Activated T-cell treated with anti-CD3 and anti-CD28 coated beads for 1 hour (primary cell): ENCODE measurements at regions not wholly inside any gene's neighbourhood (a gene's known extent, or its start where the extent isn't known, plus 50 kb on each side); places are given as distances from the start of the nearest gene placed in this dataset.

Experiments used
- DNase-seq: peaks from one replicate; pipeline ENCODE4 v3.0.0-alpha.2; 2020; ENCODE audit warnings: low read depth

DNA sequence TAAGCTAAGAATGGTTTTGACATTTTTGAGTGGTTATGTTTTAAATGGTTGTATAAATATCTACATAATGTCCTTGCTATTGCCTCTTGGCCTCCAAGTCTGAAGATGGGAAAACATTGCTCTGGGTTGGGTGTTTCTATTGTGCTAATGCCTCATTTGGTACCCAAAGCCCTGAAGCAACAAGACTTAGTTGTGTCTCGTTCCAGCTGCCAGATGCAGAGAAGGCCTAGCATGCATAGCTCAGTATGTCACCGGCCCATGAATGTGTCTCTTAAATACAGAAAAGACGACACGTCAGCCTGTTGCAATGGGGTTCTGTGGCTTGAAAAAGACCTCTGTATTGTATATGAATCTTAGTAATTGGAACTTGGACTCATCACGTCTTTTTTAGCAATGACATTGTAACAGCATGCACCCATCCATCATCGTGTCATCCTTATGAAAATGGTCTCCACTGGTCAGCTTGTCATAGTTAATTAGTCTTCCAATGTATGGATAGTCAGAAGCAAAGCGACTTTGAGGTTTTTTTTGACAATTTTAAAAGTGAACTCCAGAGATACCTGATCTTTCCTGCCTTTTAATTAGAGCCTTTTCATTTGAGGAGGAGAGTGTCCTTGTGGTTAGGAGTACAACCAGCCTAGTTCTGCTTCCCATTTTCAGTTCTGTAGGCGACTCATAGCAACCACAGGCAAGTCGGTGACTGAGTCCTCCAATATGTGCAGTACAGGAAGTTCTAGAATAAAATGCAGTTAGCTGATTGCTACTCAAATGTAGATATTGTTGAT is 126.4 kb upstream of the GATB start:
- no peak for DNase-seq

DNA sequence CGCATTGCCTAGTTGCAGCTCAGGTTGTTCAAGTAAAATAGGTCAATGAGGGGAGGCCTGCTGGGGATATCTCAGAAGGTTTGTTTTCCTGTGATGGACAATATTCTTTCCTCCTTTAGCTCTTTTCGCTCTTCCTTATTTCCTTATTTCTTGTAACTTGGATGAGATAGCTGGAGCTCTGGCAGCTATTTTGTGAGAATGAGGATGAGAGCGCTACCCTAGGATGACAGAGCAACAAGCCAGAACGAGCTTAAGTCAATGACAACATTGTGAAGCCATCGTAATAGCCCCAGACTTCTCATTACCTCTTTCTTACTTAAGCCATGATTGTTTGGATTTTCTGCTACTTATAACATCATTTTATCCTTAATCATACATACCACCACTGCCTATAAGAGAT is 124.3 kb upstream of the GATB start:
- DNase-seq: no peak

DNA sequence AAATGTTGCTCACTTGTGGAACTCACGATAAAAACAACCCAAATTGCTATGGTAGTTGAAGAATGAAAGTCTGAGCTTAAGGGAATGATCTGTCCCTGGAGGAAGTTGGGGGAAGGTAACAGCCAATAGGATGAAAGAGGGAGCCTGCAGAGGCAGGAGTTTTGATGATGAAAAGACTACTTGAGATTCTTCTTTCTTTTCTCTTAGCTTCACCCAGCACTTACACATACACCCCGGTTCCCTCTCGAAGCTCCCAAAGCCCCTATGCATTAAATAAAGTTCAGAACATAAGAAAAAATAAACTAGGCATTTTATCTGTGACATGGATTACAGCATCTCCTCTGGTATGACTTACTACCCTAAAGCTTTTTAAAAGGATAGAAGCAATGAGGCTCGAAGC is 122.9 kb upstream of the GATB start:
- DNase-seq: no peak

DNA sequence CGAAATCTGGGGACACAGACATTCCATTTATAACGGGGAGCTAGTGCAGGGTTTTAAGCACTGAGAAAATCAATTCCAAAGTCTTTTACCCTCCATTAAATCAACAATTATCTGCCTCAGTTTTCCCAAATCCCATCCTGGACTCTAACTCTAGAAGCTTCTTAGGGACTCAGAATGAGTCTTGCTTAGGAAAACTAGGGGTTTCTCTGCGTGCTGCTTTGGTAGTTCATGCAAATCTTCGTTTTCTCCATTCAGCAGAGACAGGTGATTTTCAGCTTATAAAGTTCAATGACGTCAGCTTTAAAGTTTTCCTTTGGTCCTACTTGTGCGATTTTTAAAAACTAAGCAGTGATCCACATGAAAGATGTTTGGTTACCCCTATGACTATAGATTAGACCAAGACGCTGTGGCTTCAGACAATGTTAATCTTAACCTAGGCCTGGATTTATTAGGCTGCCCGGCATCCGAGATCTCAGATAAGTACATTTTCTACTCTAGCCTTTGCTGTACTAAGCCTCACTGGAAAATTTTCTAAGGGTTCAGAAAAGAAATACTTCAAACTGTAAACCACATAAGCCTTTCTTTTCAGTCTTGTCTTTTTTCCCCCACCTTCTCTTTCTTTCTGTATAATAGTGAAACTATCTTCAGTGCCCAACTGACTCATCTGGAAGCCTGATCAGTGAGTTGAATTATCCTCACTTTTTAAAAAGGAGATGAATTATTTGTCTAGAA is 121.4 kb upstream of the GATB start:
- no peak for DNase-seq

DNA sequence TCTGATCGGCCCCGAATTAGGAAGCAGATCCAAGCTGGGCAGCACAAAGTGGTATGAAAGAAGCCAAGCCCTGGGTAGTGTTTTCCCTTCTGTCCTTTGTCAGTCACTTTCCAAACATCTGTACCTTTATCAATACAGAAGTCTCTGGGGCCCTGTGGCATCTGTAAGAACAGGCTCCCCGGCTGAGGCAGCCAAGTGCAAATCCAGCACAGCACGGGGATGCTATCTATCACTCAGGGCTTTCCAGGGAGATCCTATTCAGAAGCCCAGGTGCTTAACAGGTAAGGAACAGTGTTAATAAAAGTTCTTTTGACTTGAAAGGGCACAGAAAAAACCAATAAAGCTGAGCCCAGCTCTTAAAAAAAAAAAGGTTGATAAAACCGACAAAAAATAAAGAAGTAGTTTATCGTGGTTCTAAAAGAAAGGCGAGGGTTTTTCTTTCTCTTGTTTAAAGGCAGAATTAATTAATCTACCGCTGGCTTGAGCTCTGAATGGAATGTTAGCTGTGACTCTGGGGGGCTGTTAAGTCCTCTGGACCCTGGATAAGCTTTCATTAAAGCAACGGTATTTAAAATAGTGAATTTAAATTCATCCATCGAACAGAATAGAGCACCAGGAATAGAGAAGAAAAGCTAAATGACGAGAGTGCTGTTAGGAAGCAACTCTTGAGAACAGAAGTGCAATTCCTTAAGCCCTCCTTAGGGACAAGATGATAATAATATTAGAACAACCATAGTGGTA is 119.1 kb upstream of the GATB start:
- no peak for DNase-seq

DNA sequence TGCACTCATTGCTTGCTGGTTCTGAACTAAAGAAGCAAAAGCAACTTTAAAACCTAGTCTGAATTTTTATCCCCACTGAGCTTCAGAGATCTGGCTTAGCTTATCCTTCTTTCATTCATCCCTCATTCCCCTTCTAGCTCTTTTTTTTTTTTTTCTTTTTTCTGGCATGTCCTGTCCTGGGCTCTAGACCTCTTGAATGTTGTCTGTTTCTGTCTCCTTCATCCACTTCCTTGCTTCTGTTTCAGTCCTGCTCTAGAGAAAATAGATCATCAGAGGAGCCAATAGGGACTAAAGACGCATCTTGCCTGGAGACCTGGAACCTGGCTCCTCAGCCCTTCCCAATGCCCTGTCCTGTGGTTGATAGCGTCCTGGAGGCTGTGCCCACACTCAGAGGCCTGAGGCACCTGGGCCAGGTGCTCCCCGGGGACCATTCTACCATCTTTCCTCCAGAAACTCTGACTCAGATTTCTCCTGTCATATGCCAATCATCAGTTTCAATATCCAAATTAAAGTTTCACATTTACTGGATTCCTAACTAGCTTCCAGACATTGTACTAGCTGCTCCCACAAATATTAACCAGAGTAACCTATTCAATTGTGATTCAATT is 115.7 kb upstream of the GATB start:
- DNase-seq: no peak

DNA sequence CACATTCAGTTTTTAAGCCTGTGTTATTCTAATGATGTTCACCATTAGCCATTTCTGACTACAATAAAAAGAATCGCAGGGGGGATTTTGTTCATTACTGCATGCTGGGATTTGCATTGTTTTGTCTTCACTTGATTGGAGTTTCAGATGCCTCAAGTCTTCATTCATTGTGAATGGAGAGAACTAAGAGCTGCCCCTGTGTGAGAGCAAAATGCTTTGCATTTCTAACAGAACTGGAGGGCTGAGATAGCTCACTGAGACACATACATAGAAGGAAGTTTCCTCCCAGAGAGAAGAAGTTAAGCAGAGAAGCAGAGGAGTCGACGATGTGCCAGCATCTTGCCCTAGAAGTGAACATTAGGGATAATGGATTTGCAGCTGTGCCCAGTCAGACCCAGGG is 113.5 kb upstream of the GATB start:
- DNase-seq: no peak

DNA sequence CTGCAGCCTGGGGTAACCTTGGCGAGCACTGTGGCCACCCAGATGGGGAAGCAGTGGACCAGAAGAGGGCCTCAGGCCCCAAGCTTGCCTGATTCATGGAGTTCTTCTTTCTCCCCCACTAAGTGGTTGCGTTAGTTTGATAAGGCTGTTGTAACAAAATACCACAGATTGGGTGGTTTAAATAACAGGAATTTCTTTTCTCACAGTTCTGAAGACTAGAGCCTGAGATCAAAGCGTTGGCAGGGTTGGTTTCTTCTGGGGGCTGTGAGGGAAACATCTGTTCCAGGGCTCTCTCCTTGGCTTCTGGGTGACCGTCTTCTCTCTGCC is 105.7 kb upstream of the GATB start:
- no peak for DNase-seq

DNA sequence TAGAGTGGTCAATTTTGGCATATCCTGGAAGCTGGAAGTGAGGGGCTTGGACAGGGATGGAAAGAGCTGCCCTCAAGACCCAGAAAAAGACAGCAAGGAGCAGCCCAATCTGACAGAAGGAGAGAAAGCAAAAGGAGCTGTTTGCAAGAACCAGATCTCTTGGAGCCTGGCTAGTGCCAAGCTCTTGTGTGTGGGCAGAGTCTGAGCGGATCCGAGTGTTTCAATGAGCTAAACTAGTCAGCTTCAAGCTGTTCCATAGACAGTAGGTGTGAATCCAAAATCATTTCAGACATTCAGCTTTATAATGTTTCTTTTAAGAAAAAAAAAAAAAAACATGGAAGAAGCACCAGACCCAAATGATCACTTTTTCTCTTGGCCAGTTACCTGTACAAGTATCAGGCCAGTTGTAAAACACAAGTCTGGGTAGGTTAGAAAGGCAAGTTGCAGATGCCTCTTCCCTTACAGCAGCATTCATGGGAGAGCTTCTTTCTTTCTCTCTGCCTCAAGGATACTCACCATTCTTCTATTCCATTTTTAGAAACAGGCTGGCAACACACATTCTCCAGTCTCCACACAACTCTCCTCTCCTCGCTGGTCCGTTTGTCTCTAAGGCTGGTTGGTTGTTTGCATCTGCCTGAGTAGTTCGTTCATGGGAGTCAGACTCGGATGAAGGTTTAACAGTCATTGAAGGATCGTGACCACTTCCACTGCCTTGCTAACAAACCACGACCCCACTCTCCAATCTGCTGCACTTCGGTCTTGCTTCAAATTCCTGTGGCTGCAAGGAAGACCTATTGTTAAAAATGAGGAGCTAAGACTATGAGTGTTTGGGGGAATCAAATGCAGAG is 105.2 kb upstream of the GATB start:
- no peak for DNase-seq

DNA sequence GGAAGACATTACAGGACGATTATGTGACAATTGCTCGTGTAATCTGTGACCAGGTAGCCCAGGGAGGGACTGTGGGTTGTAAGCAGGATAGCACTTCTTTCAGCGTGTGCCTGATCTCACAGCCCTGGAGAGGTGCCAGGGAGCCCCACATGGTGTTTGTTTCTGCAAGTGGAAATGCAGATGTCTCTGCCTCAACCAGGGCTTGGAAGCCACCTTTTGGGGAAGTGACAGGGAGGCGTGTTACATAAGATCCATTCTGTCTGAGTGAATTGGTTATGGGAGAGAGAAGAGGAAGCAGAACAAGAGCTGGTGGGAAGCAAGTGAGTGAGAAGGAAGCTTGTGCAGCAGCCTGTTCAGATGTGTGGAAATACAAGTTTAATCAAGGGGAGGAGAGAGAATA is 104.5 kb upstream of the GATB start:
- no peak for DNase-seq

DNA sequence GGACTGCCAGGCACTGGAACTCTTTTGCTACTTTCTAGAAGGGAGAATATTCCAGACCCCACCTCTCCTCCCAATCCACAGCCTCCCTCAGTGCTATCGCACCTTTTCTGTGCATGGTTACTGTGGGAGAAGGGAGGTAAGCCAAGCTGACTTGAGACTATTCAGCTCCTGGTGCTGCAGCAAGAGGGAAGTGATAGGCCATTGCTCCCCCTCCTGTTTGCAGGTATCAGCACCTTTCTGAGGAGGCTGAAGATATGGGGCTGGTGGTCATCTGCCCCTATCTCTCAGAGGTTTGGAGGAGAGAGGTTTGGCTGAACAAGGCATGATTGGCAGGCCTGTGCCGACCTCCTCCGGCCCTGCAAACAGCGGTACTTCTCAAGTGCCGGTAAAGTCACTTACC is 103.3 kb upstream of the GATB start:
- DNase-seq: no peak

DNA sequence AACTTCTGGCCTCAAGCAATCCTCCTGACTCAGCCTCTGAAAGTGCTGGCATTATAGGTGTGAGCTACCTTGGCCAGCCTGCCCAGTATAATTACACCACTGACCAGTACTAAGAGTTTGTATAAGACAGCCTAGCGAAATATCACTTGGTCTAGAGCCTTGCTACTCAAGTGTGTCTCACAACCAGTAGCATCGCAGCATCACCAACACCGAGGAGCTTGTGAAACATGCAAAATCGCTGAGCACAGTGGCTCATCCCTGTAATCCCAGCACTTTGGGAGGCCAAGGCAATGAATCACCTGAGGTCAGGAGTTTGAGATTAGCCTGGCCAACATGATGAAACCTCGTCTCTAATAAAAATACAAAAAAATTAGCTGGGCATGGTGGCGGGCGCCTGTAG is 102.0 kb upstream of the GATB start:
- DNase-seq: no peak

DNA sequence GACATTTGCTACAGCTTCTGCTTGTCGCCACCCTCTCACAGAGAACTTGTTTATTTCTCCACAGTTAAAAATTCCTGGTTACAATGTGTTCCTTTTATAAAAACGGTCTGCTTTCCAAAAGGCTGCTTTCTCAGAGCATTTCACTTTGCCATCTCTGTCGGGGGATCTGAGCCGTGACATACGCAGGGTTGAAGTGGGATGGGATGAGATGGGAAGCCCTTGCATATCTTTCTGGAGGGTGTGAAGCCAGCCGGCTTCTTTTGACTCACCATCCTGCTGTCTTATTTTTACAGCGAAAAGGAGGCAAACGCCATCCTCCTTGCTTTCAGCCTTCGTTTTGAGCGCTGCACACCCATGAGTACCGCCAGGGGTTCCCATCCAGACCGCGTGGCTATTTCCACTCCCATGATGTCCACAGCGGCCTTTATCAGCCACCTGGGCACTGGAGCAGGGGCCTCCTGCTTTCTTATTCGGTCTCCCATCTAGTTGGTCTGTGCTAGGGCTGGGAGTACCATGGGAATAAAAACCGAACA is 99.8 kb upstream of the GATB start:
- DNase-seq: no peak

DNA sequence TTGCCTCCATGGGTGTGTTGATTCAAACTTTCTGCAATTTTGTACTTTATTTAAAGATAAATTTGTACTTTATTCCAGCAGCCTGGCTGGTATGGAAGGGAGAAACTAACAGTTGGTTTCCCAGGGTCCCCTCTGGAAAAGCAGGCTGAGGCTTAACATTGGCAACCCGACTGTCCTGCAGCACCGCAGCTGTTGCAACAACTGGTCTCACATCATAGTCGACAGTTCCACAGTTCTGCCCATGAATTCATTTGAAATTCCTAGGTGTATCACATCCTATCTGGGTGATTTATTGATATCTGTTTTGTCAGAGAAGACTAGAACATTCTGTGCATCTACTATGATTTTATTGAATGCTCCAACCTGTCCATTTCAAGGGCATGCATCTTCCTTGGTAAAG is 98.8 kb upstream of the GATB start:
- no peak for DNase-seq

DNA sequence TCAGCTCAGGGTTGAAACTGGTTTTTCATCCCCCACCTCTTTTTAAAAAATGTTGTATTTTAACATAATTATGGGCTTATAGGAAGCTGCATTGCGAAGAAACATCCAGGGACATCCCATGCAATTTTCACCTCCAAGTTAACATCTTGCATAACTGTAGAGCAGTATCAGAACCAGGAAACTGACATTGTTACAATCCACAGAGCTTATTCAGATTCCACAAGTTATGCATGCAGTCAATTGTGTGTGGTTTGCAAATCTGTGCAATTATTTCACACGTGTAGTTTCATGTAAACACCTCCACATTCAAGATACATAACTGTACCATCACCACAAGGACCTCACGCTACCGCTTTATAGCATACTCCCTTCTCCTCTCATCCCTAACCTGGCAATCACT is 97.5 kb upstream of the GATB start:
- no peak for DNase-seq

DNA sequence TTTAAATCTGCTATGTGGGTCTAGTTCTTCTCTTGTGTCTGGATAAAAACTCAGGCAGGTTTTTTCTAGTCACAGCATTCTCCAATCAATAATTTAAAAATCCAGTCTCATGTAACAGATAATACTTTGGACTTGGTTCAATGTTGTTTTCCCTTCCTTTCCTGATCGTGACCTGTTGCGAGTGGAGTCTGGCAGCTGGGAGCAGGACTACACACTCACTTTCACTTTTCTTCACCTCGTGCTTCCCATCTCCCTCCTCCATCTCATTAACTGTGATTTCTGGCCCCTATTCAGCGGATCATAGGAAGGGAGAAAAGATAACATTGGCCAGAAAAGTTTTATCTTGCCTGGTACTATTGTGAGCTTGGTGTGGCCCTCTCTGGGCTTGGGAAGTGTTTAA is 96.6 kb upstream of the GATB start:
- no peak for DNase-seq

DNA sequence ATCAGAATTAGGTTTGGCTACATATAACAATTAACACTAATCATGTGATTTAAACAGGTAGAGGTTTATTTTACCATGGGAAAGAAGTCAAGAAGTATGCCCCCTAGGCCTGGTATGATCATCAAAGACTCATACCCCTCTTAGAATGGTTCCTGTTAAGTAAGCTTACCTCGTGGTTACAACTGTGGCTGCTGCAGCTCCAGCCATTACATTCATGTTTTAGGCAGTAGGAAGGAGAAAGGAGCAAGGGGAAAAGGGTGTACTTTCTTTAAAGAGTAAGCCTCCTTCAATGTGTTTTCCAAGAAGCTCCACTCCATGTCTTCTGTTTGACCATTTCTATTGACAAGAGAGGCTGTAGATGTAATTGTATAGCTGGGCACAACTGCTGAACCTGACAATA is 94.9 kb upstream of the GATB start:
- no peak for DNase-seq

DNA sequence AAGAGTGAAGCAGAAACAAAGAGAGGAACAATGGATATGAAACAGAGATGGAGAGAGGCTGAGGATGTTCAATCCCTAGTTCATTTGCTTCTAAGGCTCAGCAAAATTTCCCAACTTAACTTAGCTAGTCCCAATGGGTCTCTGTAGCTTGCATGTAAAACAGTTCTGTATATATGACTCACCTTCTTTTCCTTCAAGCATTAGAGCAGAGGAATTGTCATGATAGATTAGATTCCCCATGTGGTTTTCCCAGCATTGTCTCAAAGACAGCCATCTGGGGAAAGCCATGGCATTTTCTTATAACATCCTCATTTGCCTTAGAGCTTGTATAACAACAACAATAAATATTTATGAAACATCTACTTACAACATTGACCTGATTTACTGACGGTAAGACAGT is 93.9 kb upstream of the GATB start:
- no peak for DNase-seq

DNA sequence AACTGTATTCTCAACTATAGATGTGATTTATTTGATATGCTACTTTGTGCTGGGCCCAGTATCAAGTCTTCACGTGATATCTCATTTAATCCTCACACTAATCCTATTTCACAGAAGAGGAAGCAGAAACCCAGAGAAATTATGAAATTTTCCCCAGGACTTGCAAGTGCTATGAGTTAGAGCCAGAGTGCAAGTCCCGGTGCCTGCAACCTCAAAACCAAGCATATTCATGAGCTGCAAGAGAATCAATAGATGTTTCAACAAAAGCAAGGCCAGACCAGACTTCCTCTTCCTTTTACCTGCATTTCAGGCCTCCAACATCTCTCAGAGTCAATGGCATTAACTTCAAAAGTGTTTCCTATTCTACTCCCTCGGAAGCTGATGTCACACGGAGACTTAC is 92.2 kb upstream of the GATB start:
- no peak for DNase-seq

DNA sequence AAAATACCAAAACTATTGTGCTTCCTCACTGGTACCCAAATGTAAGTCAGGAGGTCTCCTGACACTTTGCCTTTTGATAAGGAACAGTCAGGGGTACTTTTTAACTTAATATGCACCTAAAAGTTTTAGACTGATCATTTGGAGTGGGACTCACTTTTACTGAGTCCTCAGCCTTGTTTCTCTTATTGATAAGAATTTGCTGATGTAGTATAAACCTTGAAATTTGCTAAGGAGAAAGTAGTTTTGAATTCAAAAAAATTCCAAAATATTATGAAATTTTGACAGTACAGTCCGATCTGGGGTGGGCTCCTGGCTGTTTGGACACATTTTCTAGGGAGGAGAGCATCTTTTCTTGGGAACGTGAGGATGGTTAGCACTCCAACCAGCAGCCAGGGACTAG is 91.4 kb upstream of the GATB start:
- no peak for DNase-seq

DNA sequence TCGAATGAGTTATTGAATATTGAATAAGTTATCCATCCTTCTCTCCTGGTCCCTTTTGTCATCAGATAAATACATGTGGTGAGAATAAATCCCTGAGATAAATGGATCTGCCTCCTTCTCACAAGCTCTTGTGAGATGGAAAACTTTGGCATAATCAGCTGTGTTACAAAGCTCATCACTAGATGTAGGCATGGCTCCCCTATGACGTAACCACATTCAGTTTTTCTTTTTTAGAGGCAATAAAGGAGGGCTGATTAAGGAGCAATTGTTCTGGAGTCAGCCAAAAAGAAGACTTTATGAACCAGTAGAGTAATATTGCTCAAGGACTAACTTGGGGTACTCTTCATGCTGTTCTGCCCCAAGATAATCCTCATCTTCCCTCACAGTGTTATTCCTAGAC is 90.5 kb upstream of the GATB start:
- no peak for DNase-seq

DNA sequence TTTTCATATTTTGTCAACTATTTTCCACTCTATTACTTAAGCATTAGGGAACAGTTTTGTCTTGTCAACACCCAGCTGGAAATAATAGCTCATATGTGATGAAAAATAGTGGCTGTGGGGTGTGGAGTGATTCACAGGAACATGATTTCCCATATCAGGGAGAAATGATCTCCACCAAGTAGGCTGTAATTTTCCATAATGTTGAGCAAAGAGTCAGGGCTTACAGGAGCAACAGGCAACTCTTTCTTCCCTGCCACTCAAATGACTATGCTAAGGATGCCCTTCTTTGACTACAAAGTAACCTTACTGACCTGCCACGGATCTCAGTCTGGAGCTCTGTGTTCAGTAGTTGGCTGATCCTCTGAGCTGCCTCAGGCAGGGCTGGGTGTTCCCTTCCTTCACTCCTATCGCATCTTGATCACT is 90.0 kb upstream of the GATB start:
- no peak for DNase-seq
